GM18511 (cell line): ENCODE measurements at regions not wholly inside any gene's neighbourhood (a gene's known extent, or its start where the extent isn't known, plus 50 kb on each side); places are given as distances from the start of the nearest gene placed in this dataset.
A peak's percentile ranks its signal among the peaks of the same experiment; 100 is the strongest.
"Not testable (repeated sequence)": the region's sequence is repeated elsewhere in the genome, so short reads cannot be mapped to it uniquely, and the experiment has no call there.

ENCODE experiments used
- ATAC-seq: cut with Tn5 transposase; IDR thresholded peaks from one replicate; pipeline ENCODE4 v1.9.1; 2021; ENCODE audit warnings: mild to moderate bottlenecking, moderate library complexity; ENCODE audit not compliant: unreplicated experiment

DNA sequence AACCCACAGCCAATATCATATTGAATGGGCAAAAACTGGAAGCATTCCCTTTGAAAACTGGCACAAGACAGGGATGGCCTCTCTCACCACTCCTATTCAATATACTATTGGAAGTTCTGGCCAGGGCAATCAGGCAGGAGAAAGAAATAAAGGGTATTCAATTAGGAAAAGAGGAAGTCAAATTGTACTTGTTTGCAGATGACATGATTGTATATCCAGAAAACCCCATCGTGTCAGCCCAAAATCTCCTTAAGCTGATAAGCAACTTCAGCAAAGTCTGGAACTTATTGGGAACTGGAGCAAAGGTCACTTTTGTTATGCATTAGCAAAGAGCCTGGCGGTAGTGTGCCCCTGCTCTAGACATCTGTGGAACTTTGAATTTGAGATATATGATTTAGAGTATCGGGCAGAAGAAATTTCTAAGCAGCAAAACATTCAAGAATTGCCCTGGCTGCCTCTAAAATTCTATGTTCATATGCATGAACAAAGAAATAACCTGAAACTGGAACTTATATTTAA, 53.4 kb upstream of the PSMA1 start:
- not testable (repeated sequence) for ATAC-seq

DNA sequence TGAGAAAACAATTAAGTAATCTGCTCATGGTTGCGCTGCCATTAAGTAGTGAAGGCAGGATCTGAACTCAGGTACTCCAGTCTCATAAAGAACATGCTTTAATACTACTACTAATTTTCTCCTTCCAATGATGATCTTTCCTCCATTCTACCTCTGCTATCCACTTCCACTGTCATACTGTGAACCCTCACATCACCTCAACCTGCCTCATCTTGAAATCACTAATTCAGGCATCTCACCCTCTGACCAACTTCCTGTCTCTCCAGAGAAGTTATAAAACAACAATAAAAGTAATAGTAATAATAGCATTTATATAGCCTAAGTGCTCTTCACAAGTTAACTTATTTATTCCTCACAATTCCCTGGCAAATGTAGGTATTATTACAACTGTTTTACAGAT, 57.1 kb upstream of the PSMA1 start:
- ATAC-seq, result no peak

DNA sequence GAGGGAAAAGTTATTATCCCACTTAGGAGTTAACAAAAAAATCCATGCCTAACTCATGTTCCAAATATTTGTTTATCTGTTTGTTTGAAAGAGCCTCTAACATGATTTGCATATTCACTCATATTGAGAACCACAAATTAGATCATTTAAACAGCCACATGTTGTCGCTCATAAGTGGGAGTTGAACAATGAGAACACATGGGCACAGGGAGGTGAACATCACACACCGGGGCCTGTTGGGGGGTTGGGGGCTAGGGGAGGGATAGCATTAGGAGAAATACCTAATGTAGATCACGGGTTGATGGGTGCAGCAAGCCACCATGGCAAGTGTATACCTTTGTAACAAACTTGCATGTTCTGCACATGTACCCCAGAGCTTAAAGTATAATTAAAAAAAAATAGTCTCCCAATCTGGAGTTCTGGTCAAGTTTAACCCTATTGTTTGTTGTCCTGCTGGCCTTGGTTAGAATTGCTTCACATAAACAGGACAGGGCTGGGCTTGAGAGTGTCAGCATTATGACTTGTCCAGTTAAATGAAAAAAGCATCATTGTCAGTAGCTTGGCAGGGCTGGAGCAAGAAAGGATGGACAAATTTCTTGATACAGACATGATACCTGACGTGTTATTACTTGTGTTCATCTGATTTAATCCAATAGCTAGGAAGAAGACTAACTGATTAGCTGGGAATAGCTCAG, 57.8 kb upstream of the PSMA1 start:
- peak; percentile 28 for ATAC-seq

DNA sequence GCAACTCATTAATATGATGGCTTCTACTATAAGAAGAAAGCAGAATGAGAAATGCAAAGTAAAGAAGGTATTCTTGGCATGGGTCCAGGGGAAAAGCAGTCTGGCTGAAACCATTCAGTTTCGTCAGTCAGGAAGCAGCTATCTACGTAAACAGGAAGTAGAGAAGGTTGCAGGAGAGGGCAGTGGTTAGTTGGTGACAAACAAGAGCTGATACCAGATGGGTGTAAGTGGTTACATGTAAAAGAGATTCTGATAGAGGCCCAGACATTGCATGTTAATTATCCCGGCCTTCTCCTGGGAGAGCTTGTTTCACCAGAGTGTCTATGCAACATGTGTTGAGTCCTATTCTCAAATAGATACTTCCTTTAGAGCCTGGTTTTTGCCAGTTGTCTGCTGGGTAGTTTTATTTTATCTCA, 58.4 kb upstream of the PSMA1 start:
- peak; percentile 99 for ATAC-seq

DNA sequence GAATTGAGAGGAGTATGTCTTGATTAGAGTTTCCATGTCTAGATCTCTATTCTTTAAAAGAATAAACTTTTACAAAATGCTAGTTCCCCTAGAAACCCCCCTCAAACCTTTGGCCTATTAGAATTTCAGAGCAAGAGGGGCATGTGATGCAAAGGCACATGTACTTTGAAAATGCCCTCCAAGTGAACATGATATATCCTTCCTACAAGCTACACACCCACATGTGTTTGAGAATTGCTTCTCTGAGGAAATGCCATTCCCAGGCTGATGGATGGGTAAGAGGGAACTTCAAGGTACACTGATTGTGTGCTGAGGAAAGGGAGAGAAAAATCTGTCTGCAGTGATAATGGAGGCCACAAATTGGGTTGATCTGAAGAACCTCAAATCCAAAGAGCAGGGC, 59.5 kb upstream of the PSMA1 start:
- ATAC-seq, result no peak

DNA sequence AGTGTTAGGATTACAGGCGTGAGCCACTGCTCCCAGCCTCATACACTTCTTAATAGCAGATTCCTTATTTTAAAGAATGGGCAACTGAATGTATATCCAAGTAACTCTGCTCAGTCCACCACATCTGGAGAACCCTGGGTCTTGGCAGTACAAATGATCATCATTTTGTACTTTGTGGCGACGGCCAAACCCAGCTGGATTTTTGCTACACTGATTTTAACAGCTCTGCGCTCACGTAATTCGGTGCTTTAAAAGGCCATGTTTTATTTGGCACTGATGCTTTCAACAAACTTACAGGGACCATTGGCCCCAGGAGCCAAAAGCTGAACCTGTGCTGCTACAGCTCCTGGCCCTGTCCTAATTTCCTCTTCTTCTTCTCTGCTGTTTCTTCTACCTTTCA, 60.8 kb upstream of the PDE3B start:
- no peak for ATAC-seq

DNA sequence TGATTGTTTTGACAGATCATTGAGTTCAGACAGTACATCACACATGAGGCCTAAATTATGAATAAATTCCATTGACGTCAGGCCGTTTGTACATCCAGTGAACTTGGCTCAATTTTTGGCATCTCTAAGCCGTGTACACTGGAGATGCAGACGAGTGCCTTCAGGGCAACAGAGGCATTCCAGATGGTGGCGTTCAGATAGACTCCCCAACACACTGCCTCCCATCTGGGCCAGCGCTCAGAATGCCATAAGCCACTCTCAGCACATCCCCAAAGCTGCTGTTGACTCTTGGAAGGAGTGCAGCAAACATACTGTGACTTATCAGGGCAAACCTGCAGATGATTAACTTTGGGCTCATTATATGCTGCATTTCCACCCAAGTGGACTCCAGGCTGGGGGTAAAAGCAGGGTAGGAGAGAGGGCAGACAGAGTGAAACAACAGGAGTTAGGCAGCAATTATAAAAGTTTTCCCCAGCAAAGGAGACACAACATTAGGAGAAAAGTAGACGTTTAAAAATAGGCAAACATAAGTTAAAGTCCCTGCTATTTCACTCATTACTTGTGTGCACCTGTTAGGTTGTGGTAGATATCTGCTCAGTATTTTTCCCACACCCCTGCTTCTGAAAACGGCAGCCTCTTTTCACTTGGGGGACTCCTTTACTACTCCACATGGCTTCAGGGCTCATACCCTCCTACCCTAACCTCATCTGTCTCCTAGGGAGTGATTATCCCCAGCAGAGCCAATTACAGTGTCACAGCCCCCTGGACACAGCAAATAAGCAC, 60.2 kb upstream of the PDE3B start:
- ATAC-seq, result no peak

DNA sequence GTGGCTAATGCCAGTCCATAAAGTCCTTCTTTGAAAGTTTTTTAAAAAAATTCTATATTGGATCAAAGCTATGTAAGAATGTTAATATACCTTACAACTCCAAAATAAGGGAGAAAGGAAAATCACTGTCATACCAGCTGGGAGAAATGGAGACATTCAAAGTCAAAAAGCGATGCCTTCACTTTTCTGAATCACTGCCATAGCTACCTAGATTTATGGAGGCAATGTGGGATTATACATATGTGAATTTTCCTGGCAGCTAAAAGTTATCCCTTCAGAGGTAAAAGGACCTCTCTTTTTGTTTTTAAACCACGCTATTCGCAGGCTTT, 59.6 kb upstream of the PDE3B start:
- no peak for ATAC-seq

DNA sequence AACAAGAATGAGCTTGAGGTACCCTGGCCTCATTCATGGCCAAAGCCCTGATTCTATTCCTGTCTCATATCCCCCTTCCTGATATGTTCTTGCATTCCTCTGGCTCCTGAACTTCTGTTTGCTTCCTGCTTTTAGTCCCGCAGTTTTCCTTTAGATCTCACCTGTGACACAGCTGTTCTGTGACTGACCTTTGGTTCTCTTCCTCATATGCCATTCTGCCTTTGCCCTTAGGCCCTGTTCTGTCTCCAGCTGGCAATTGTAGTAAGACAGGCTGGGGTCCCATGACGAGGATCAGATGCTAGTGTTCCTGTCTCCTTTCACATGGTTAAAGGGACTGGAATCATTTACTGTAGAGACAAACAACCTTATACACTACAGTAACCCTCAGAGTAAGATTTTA, 59.0 kb upstream of the PDE3B start:
- no peak for ATAC-seq

DNA sequence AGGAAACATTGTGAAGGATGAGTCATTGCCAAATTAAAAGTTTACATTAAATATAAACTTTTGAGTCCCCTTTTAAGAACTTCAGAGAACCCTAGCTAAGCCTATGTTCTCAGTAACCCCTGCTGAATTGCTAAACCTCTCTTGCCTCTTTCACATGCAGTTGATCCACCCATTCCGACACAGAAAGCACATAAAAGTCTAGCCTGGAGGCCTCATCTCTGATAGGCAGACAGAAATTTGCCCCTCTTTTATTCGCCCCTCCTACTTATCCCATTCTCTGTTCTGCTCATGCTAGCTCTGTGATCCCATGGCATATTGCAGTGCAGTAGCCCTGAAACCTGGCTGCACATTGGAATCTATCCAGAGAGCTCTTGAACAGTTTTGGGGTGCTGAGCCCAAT, 58.2 kb upstream of the PDE3B start:
- ATAC-seq, result no peak

DNA sequence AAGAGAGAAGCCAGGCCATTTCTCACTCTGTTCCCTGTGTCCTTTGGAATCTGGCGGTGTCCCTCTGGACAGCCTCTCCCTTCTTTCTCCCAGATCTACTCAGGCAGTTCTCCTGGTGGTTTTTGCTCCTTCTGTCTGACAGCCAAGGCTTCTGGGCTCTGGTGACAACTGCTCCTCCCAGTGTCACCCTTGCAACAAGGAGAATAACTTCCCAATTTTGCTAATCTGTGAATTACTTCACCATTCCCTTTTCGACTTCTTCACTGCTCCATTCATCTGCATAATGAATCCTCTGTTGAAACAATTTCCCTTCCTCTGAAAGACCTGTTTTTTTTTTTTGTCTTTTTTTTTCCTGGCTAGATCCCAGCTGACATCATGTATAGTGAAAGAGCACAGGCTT, 56.3 kb upstream of the PDE3B start:
- no peak for ATAC-seq

DNA sequence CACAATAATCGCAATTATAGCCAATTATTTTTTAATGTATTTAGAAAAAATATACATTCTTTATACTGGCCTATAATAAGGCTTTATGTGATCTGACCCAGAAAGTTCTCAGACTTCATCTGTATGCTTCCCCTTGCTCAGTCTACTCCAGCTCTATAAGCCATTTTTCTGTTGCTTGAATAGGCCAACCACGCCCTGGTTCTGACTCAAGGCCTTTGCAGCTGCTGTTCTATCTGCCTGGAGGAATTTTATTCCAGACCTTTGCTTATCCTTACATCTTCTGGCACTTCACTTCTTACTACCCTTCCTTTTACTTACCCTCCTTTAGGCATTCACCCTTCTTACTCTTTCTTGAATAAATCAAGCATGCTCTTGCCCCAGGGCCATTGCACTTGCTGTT, 54.9 kb upstream of the PDE3B start:
- ATAC-seq, result no peak

DNA sequence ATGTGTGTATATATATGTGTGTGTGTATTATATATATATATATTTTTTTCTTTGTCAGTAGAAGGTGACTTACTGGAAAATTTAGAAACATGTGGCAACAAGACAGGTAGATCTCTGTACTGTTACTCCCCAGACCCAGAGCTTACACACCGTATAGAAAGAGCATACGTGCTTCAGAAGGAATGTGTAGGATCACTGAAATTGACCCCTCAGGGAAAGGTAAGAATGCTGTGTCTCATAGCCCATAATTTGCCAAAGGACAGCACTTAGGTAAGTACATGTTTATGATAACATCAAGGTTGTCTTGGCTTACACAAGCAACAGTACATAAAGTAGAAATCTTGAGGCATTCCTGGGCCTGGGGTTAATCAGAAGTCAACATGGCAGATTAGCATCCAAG, 54.2 kb upstream of the PDE3B start:
- no peak for ATAC-seq

DNA sequence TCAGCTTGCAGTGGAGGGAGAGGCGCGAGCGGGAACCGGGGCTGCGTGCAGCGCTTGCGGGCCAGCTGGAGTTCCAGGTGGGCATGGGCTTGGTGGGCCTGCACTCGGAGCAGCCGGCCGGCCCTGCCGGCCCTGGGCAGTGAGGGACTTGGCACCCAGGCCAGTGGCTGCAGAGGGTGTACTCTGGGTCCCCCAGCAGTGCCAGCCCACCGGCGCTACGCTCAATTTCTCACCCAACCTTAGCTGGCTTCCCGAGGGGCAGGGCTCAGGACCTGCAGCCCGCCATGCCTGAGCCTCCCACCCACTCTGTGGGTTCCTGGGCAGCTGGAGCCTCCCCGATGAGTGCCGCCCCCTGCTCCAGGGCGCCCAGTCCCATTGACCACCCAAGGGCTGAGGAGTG, 52.6 kb upstream of the PDE3B start:
- not testable (repeated sequence) for ATAC-seq

DNA sequence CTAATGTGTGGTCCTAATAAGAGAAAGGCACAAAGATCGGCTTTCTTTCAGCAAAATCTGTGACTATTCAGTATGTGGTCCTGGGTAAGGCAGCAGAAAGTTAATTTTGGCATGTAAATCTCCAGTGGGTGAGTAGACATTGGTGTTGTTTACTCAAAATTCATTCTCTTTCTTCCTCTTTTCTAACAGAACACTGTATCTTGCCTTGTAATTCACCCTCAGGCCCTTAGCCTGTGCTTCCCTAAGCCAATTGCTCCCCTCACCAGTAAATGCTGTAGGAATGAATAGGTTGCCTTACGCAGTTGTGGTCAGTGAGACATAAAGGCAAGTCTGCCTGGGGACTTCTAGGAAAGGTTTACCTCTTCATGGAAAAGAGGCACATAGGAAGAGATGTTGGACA, 49.9 kb upstream of the PDE3B start:
- no peak for ATAC-seq
